HAP-1 (cell line): ENCODE measurements at regions not wholly inside any gene's neighbourhood (a gene's known extent, or its start where the extent isn't known, plus 50 kb on each side); places are given as distances from the start of the nearest gene placed in this dataset.
"Not testable (repeated sequence)": the region's sequence is repeated elsewhere in the genome, so short reads cannot be mapped to it uniquely, and the experiment has no call there.

Experiments used
- DNase-seq, 2 experiments: peaks; one replicate each; pipeline ENCODE4 v3.0.0-alpha.2; 2016 to 2020; ENCODE audit warnings: low spot score in 2 of 2
- H3K27me3 ChIP-seq: fragments of 250-450 bp; sonication (Bioruptor Pico); 2 replicates; pipeline ENCODE4 v1.5.1; 2020; ENCODE audit warnings: low read depth, mild to moderate bottlenecking, moderate library complexity
- H3K36me3 ChIP-seq: fragments of 250-450 bp; sonication (Bioruptor Pico); replicated peaks from 2 replicates; pipeline ENCODE4 v1.5.1; 2020; ENCODE audit warnings: mild to moderate bottlenecking
- H3K4me1 ChIP-seq: fragments of 250-450 bp; sonication (Bioruptor Pico); 2 replicates; pipeline ENCODE4 v1.5.1; 2020; ENCODE audit warnings: mild to moderate bottlenecking
- H3K4me3 ChIP-seq: fragments of 250-450 bp; sonication (Bioruptor Pico); 2 replicates; pipeline ENCODE4 v1.5.1; 2020; ENCODE audit warnings: mild to moderate bottlenecking, moderate library complexity
- H3K9me3 ChIP-seq: fragments of 250-450 bp; sonication (Bioruptor Pico); 2 replicates; pipeline ENCODE4 v1.5.1; 2020; ENCODE audit warnings: mild to moderate bottlenecking, moderate library complexity
- in situ Hi-C: fragments of 300-500 bp; cut with MboI; formaldehyde crosslinking; loops from 3 replicates; pipeline ENCODE4 v1.14.3; 2020; ENCODE audit warnings: low sequenced_read_pairs, inconsistent platforms, mixed read lengths

GRCh38 chr3:16767006-16767405 is 117.7 kb upstream of the PLCL2 start:
- peak; percentile 32 to 40 for DNase-seq
- H3K9me3 ChIP-seq: no peaks in the 10 kb centered on the region
- peaks cover 41% of the 10 kb centered on the region for H3K4me1 ChIP-seq
- in situ Hi-C loops: no loop called here
- H3K27me3 ChIP-seq: no peaks in the 10 kb centered on the region
- H3K4me3 ChIP-seq: no peak overlapping the region
- no peaks in the 10 kb centered on the region for H3K36me3 ChIP-seq

DNA sequence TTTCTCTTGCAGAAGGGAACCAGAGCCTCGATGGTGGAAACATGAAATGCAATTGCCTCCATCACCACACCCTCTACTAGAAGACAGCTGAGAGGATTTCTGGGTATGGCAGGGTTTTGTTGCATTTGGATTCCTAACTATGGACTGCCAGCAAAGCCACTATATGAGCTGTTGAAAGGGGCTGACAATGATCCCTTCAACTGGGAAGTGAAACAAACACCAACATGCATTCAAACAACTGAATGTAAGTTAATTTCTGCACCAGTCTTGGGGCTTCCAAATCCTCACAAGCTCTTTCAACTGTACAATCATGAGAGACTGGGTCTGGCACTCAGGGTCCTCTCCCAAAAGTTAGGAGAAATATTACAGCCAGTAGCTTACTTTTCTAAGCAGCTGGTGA is 116.7 kb upstream of the PLCL2 start:
- Histone ChIP-seq H3K27me3 (no peaks in the 10 kb centered on the region), H3K4me3 (no peak overlapping the region), H3K36me3 (no peaks in the 10 kb centered on the region), H3K9me3 (no peaks in the 10 kb centered on the region), H3K4me1 (peaks cover 41% of the 10 kb centered on the region)
- in situ Hi-C loops: no loop called here
- DNase-seq: no peak

- H3K4me3 ChIP-seq: no peak overlapping the region
- DNase-seq: peak; percentile 90 to 97
- H3K4me1 ChIP-seq: peaks cover 41% of the 10 kb centered on the region
- no peaks in the 10 kb centered on the region for H3K27me3 ChIP-seq
- in situ Hi-C loops: no loop called here
- no peaks in the 10 kb centered on the region for H3K36me3 ChIP-seq
- H3K9me3 ChIP-seq: no peaks in the 10 kb centered on the region
These were observed 115.8 kb upstream of the PLCL2 start for GRCh38 chr3:16768956-16769355.

- H3K27me3 ChIP-seq: no peaks in the 10 kb centered on the region
- no peaks in the 10 kb centered on the region for H3K9me3 ChIP-seq
- in situ Hi-C loops: no loop called here
These were observed 115.2 kb upstream of the PLCL2 start for GRCh38 chr3:16769525-16769924.

DNA sequence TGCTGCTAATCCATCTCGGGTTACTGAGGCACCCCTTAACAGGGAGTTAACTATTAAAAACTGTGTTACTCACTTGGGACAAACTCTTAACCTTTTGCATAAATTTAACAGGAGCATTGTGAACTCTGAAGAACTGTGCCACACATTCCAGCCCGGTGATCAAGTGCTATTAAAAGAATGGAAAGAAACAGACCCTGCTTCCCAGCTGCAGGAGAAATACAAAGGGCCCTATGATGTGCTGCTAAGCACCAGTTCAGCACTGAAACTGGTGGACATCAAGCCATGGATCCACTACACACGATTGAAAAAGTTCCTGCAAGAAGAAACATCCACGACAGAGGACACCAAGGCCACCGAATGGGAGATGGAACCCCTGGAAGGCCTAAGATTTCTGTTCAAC is 114.7 kb upstream of the PLCL2 start:
- Histone ChIP-seq H3K9me3 (no peaks in the 10 kb centered on the region), H3K4me1 (peaks cover 33% of the 10 kb centered on the region), H3K27me3 (no peaks in the 10 kb centered on the region), H3K36me3 (no peaks in the 10 kb centered on the region), H3K4me3 (no peak overlapping the region)
- DNase-seq: peak; percentile 37 to 53
- in situ Hi-C loops: no loop called here

More at GRCh38 chr3:16769525-16769924, 115.2 kb upstream of the PLCL2 start:
- no peak for DNase-seq
- no peaks in the 10 kb centered on the region for H3K36me3 ChIP-seq
- H3K4me1 ChIP-seq: peaks cover 38% of the 10 kb centered on the region
- no peak overlapping the region for H3K4me3 ChIP-seq

DNA sequence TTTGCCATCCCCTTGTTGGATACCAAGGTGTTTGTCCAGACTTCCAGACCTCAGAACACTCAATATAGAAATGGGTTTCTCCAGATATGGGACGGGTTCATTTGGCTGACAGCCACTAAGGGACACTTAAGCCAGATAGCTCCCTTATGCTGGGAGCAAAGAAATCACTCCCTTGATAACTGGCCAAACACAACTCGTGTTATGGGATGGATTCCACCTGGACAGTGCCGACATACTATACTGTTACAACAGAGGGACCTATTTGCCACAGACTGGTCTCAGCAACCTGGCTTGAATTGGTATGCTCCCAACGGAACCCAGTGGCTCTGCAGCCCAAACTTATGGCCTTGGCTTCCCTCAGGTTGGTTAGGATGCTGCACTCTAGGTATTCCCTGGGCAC is 114.0 kb upstream of the PLCL2 start:
- H3K9me3 ChIP-seq: no peaks in the 10 kb centered on the region
- no peak for DNase-seq
- H3K4me1 ChIP-seq: peaks cover 33% of the 10 kb centered on the region
- no peaks in the 10 kb centered on the region for H3K36me3 ChIP-seq
- H3K4me3 ChIP-seq: no peak overlapping the region
- in situ Hi-C loops: no loop called here
- H3K27me3 ChIP-seq: no peaks in the 10 kb centered on the region

- DNase-seq, H3K27me3 ChIP-seq, H3K4me3 ChIP-seq, H3K9me3 ChIP-seq, in situ Hi-C loops, H3K36me3 ChIP-seq: not testable (repeated sequence)
- H3K4me1 ChIP-seq: peaks cover 23% of the 10 kb centered on the region
These were observed 111.2 kb upstream of the PLCL2 start for GRCh38 chr3:16773594-16773993.

GRCh38 chr3:16774536-16774935 is 110.2 kb upstream of the PLCL2 start:
- DNase-seq, H3K4me3 ChIP-seq, H3K36me3 ChIP-seq, H3K27me3 ChIP-seq, in situ Hi-C loops, H3K9me3 ChIP-seq: not testable (repeated sequence)
- H3K4me1 ChIP-seq: peaks cover 15% of the 10 kb centered on the region

DNA sequence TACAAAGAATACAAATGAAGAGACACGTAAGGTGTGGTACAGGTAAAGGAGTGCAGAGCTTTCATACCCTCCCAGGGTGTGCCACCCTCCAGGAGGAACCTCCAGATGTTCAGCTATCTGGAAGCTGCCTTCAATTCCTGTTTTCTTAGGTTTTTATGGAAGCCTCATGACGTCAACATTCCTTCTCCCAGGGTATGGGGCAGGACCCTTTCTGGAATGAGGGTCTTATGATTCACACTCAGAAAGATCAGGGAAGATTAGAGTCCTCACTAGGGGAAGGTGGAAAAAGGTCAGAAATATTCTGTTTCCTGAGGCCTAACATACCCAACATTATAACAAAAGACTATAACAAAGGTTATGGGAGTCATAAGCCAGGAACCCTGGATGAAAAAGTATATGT is 99.8 kb upstream of the PLCL2 start:
- in situ Hi-C loops: no loop called here
- Histone ChIP-seq H3K27me3 (no peaks in the 10 kb centered on the region), H3K4me1 (peaks cover 17% of the 10 kb centered on the region), H3K9me3 (no peaks in the 10 kb centered on the region), H3K4me3 (no peak overlapping the region), H3K36me3 (no peaks in the 10 kb centered on the region)
- no peak for DNase-seq

DNA sequence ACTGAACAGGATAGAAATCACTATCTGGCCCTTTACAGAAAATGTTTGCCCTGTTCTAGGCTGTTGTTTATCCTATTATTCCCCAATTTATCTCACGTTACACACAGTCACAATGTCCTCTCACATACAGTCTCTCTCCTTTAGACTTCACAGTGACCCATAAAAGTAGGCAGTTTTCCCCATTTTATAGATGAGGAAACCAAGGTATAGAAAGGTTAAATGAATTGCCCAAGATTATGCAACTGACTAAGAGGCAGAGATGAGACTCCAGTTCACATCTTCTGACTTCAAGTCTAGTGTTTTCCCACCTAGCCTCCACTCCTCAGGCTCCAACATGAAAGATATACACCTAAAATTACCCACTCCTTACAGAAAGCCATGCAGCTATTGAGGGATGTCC is 99.3 kb upstream of the PLCL2 start:
- Histone ChIP-seq H3K4me1 (peaks cover 22% of the 10 kb centered on the region), H3K9me3 (no peaks in the 10 kb centered on the region), H3K4me3 (no peak overlapping the region), H3K27me3 (no peaks in the 10 kb centered on the region), H3K36me3 (no peaks in the 10 kb centered on the region)
- DNase-seq: no peak
- in situ Hi-C loops: no loop called here

DNA sequence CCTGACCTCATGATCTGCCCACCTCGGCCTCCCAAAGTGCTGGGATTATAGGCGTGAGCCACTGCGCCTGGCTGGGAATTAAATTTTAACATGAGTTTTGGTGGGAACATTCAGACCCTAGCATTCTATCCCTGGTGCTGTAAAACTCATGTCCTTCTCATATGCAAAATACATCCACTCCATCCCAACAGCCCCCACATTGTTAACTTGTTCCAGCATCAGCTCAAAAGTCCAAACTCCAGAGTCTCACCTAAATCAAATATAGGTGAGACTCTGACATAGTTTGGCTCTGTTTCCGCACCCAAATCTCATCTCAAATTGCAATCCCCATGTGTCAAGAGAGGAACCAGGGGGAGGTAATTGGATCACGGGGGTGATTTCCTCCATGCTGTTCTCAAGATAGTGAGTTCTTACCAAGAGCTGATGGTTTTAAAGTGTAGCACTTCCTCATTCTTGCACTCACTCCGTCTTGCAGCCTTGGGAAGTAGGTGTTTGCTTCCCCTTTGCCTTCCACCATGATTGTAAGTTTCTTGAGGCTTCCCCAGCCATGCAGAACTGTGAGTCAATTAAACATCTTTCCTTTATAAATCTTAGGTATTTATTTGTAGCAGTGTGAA is 96.2 kb upstream of the PLCL2 start:
- peak; percentile 38 to 60 for DNase-seq

GRCh38 chr3:16789344-16790120 is 95.2 kb upstream of the PLCL2 start:
- H3K4me1 ChIP-seq: peaks cover 41% of the 10 kb centered on the region
- no peaks in the 10 kb centered on the region for H3K27me3 ChIP-seq
- no peak overlapping the region for H3K4me3 ChIP-seq
- H3K9me3 ChIP-seq: no peaks in the 10 kb centered on the region
- no peaks in the 10 kb centered on the region for H3K36me3 ChIP-seq
- DNase-seq: peak; percentile 64 to 99
- in situ Hi-C loops: no loop called here

More for the DNA sequence above, 96.2 kb upstream of the PLCL2 start:
- in situ Hi-C loops: no loop called here
- no peaks in the 10 kb centered on the region for H3K36me3 ChIP-seq
- no peaks in the 10 kb centered on the region for H3K9me3 ChIP-seq
- no peaks in the 10 kb centered on the region for H3K27me3 ChIP-seq
- H3K4me1 ChIP-seq: peaks cover 31% of the 10 kb centered on the region
- no peak overlapping the region for H3K4me3 ChIP-seq

- DNase-seq: no peak
- Histone ChIP-seq H3K27me3 (no peaks in the 10 kb centered on the region), H3K9me3 (no peaks in the 10 kb centered on the region), H3K4me1 (peaks cover 41% of the 10 kb centered on the region), H3K36me3 (no peaks in the 10 kb centered on the region), H3K4me3 (no peak overlapping the region)
- in situ Hi-C loops: no loop called here
These were observed 94.0 kb upstream of the PLCL2 start for GRCh38 chr3:16790432-16791400.

DNA sequence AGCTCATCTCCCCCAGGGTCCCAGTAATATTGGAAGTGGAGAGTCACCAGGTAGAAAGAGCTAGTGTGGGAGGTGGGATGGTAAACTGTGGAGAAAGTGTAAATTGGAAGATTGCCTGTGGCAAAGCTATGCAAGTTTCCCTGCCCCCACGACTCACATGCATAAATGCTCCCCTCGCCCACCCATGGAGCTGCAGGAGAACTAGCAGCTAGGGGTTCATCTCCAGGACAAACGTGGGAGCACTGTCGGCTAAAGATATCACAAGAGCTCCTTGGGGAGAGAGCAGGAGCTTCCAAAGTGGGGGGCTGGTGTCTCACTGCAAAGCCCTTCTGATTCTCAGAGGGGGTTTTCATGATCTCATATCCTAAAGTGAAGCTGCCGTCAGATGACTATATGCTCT is 91.4 kb upstream of the PLCL2 start:
- peaks cover 39% of the 10 kb centered on the region for H3K4me1 ChIP-seq
- no peaks in the 10 kb centered on the region for H3K9me3 ChIP-seq
- no peak for DNase-seq
- no peaks in the 10 kb centered on the region for H3K36me3 ChIP-seq
- H3K27me3 ChIP-seq: no peaks in the 10 kb centered on the region
- no peak overlapping the region for H3K4me3 ChIP-seq
- in situ Hi-C loops: no loop called here
